ENCODE measurements at regions not wholly inside any gene's neighbourhood (a gene's known extent, or its start where the extent isn't known, plus 50 kb on each side); places are given as distances from the start of the nearest gene placed in this dataset.
A peak's percentile ranks its signal among the peaks of the same experiment; 100 is the strongest.

DNA sequence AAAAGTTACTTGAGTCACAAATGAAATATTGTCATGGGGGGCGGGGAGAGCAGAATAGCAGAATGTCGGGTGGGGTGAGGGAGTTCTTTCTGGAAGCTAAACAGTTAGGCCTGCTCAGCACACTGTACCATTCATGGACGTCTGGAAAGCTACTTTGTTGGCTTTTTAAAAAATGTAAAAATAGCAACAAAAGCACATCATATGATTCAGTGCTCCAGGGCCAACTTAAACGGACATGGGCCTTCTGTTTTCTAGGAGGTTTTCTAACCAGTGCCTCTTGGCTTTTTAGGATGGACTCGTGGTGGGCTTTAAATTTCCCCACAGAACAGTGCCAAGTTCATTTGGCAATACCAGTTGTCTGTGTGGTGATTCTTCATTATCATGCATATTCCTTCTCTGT is 57.4 kb upstream of the CLCN4 start:
- no peak overlapping the region for H3K4me3 ChIP-seq
- H3K27me3 ChIP-seq, result no peaks in the 10 kb centered on the region
- peaks cover 0 to 3% (median 0%) of the 10 kb centered on the region in 4 donors for H3K36me3 ChIP-seq
- no peak for TF ChIP-seq POLR2A (IDR thresholded peaks at IDR 0.05)
- TF ChIP-seq, protein P1, sequence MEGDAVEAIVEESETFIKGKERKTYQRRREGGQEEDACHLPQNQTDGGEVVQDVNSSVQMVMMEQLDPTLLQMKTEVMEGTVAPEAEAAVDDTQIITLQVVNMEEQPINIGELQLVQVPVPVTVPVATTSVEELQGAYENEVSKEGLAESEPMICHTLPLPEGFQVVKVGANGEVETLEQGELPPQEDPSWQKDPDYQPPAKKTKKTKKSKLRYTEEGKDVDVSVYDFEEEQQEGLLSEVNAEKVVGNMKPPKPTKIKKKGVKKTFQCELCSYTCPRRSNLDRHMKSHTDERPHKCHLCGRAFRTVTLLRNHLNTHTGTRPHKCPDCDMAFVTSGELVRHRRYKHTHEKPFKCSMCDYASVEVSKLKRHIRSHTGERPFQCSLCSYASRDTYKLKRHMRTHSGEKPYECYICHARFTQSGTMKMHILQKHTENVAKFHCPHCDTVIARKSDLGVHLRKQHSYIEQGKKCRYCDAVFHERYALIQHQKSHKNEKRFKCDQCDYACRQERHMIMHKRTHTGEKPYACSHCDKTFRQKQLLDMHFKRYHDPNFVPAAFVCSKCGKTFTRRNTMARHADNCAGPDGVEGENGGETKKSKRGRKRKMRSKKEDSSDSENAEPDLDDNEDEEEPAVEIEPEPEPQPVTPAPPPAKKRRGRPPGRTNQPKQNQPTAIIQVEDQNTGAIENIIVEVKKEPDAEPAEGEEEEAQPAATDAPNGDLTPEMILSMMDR (IDR thresholded peaks at IDR 0.05), result no peak
- H3K4me1 ChIP-seq, result peaks cover 0 to 5% (median 0%) of the 10 kb centered on the region in 4 donors
- no peak for ATAC-seq
- no peaks in the 10 kb centered on the region for H3K9me3 ChIP-seq
- peak overlapping the region in 2 of 3 donors; percentile 49 to 51 for H3K27ac ChIP-seq
- intact Hi-C loops (cut with DNase I), result no loop called here
- 40% methylated on average over 5 of the region's 5 CpGs for WGBS (ENCODE audit: insufficient coverage, low coverage, low lambda C conversion rate, missing lambda C conversion rate)
- no peak for DNase-seq

GRCh38 chrX:10101269-10101668 is 55.5 kb upstream of the CLCN4 start:
- H3K4me1 ChIP-seq, result peaks cover 0 to 5% (median 0%) of the 10 kb centered on the region in 4 donors
- intact Hi-C loops (cut with DNase I), result no loop called here
- no peaks in the 10 kb centered on the region for H3K27me3 ChIP-seq
- no peak for TF ChIP-seq POLR2A (IDR thresholded peaks at IDR 0.05)
- TF ChIP-seq, protein P1 (IDR thresholded peaks at IDR 0.05), result no peak
- no peak for DNase-seq
- H3K9me3 ChIP-seq, result no peaks in the 10 kb centered on the region
- peaks cover 0 to 3% (median 0%) of the 10 kb centered on the region in 4 donors for H3K36me3 ChIP-seq
- WGBS (ENCODE audit: insufficient coverage, low coverage, low lambda C conversion rate, missing lambda C conversion rate), result 34% methylated on average over 4 of the region's 5 CpGs
- H3K4me3 ChIP-seq, result no peak overlapping the region
- H3K27ac ChIP-seq, result peak overlapping the region in 2 of 3 donors; percentile 7 to 39
- ATAC-seq, result peak; percentile 86 to 96 (median 91)

- 69% methylated on average over 12 of the region's 14 CpGs for WGBS (ENCODE audit: insufficient coverage, low coverage, low lambda C conversion rate, missing lambda C conversion rate)
- TF ChIP-seq POLR2A (IDR thresholded peaks at IDR 0.05), result no peak
- TF ChIP-seq, protein P1 (IDR thresholded peaks at IDR 0.05), result no peak
- intact Hi-C loops (cut with DNase I), result no loop called here
- Histone ChIP-seq H3K9me3 (no peaks in the 10 kb centered on the region), H3K27ac (no peak overlapping the region), H3K4me3 (no peak overlapping the region), H3K36me3 (peaks cover 0 to 3% (median 0%) of the 10 kb centered on the region in 4 donors), H3K4me1 (peaks cover 0 to 5% (median 0%) of the 10 kb centered on the region in 4 donors), H3K27me3 (no peaks in the 10 kb centered on the region)
- ATAC-seq, result no peak
- no peak for DNase-seq
These were observed 54.6 kb upstream of the CLCN4 start for GRCh38 chrX:10102046-10102704.

- H3K27me3 ChIP-seq, result no peaks in the 10 kb centered on the region
- H3K9me3 ChIP-seq, result no peaks in the 10 kb centered on the region
- no peak overlapping the region for H3K27ac ChIP-seq
- no peak overlapping the region for H3K4me3 ChIP-seq
- H3K36me3 ChIP-seq, result peaks cover 0 to 3% (median 0%) of the 10 kb centered on the region in 4 donors
- no peak for DNase-seq
- 100% methylated on average over 1 of the region's 8 CpGs for WGBS (ENCODE audit: insufficient coverage, low coverage, low lambda C conversion rate, missing lambda C conversion rate)
- H3K4me1 ChIP-seq, result peaks cover 0 to 5% (median 0%) of the 10 kb centered on the region in 4 donors
- no peak for ATAC-seq
- intact Hi-C loops (cut with DNase I), result no loop called here
- TF ChIP-seq, protein P1 (IDR thresholded peaks at IDR 0.05), result no peak
- no peak for TF ChIP-seq POLR2A (IDR thresholded peaks at IDR 0.05)
These were observed 53.8 kb upstream of the CLCN4 start for GRCh38 chrX:10103023-10103422.
